H7 (cell line): ENCODE measurements at regions not wholly inside any gene's neighbourhood (a gene's known extent, or its start where the extent isn't known, plus 50 kb on each side); places are given as distances from the start of the nearest gene placed in this dataset.
"Not testable (repeated sequence)": the region's sequence is repeated elsewhere in the genome, so short reads cannot be mapped to it uniquely, and the experiment has no call there.

ENCODE experiments used
- DNase-seq: peaks from one replicate; pipeline ENCODE4 v3.0.0; 2012
- H3K27me3 ChIP-seq: 2 replicates; pipeline ENCODE4 v1.6.0; 2011; ENCODE audit warnings: mild to moderate bottlenecking, low read length; ENCODE audit not compliant: control insufficient read depth, insufficient read depth
- H3K36me3 ChIP-seq: replicated peaks from 2 replicates; pipeline ENCODE4 v1.5.1; 2011; ENCODE audit warnings: low read length; ENCODE audit not compliant: control insufficient read depth, insufficient read depth
- H3K4me3 ChIP-seq: 2 replicates; pipeline ENCODE4 v1.5.1; 2011; ENCODE audit warnings: low read depth, mild to moderate bottlenecking, control low read depth, low read length, moderate library complexity; ENCODE audit not compliant: insufficient read depth

DNA sequence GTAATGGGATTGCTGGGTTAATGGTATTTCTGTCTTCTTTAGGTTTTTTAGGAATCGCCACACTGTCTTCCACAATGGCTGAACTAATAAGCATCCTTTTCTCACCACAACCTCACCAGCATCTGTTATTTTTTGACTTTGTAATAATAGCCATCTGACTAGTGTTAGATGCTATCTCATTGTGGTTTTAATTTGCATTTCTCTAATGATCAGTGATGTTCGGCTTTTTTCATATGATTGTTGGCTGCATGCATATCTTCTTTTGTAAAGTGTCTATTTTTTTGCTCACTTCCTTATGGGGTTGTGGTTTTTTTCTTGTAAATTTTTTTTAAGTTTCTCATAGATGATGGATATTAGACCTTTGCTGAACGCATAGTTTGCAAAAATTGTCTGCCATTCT is 377.9 kb downstream of the GALC start:
- Histone ChIP-seq H3K27me3 (no peaks in the 10 kb centered on the region), H3K36me3 (no peaks in the 10 kb centered on the region), H3K4me3 (no peak overlapping the region)
- no peak for DNase-seq

DNA sequence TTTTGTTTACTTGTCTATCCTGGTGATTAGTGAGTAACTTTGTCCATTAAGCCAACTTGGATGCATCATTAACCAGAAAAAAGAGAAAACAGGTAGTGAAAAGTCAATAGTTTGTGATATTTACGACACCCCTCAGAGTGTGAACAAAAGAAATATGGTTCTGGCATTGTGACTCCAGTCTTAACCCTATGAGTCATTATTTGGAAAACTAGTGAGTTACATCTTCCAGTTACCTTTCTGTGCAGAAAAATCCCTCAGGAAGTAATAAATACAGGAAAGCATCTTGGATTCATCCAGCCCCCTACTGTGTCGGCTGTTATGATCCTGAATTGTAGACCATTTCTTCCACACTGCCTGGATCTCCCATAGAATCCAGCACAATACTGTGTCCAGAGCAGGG is 379.1 kb downstream of the GALC start:
- Histone ChIP-seq H3K36me3 (no peaks in the 10 kb centered on the region), H3K27me3 (no peaks in the 10 kb centered on the region), H3K4me3 (no peak overlapping the region)
- no peak for DNase-seq

DNA sequence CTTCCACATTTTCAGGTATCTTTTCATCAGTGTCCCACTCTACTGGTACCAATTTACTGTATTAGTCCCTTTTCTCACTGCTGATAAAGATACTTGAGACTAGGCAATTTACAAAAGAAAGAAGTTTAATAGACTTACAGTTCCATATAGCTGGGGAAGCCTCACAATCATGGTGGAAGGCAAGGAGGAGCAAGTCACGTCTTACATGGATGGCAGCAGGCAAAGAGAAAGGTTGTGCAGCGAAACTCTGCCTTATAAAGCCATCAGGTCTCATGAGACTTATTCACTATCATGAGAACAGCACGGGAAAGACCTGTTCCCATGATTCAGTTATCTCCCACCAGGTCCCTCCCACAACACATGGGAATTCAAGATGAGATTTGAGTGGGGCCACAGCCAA is 385.9 kb downstream of the GALC start:
- H3K36me3 ChIP-seq, DNase-seq, H3K27me3 ChIP-seq, H3K4me3 ChIP-seq: not testable (repeated sequence)

- no peaks in the 10 kb centered on the region for H3K27me3 ChIP-seq
- H3K36me3 ChIP-seq, result no peaks in the 10 kb centered on the region
- no peak overlapping the region for H3K4me3 ChIP-seq
- no peak for DNase-seq
These were observed 391.9 kb downstream of the GALC start for GRCh38 chr14:87601036-87601435.

GRCh38 chr14:87600240-87600639 is 392.7 kb downstream of the GALC start:
- Histone ChIP-seq H3K36me3 (no peaks in the 10 kb centered on the region), H3K27me3 (no peaks in the 10 kb centered on the region), H3K4me3 (no peak overlapping the region)
- no peak for DNase-seq

DNA sequence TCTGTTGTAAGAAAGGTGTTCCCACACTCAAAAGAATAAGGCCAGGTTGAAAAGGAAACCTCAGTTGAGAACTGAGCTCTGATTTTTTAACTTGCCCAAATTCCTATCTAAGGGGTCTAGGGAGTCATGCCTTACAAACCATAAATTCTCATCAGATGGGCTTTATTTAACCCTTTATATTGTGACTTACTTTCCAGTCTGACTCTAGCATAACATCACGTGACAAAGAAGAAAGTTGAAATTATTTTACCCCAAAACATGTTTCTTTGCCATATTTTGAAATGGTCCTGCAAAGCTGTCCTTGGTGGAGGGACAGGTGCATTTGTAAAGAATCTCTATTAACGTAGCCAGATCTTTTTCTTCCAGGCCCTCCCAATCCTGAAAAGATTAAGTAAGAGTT is 411.7 kb downstream of the GALC start:
- no peak overlapping the region for H3K4me3 ChIP-seq
- no peaks in the 10 kb centered on the region for H3K36me3 ChIP-seq
- no peaks in the 10 kb centered on the region; the same call in 1 of the 2 replicates for H3K27me3 ChIP-seq
- DNase-seq, result no peak

- H3K27me3 ChIP-seq, result no peaks in the 10 kb centered on the region; the same call in 1 of the 2 replicates
- H3K36me3 ChIP-seq, result no peaks in the 10 kb centered on the region
- DNase-seq, result no peak
- H3K4me3 ChIP-seq, result no peak overlapping the region
These were observed 413.9 kb downstream of the GALC start for GRCh38 chr14:87579036-87579435.

DNA sequence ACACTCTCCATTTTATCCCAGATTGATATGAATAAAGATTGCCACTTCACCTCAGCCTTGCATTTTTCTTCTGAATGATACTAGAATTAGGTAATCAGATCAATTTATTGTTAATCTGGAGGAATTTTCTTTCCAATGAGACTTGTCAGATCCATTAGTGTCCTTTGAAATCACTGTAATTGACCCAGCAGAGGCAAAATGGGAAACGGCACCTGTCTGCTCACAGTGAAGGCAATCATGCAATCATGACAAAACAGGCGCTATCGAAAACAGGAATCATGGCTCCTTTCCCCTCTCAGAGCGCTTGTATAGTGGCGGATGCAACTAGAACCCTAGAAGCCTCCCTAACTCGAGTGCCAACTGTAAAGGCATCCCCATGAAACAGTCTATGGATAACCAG is 417.6 kb downstream of the GALC start:
- H3K27me3 ChIP-seq, result no peaks in the 10 kb centered on the region
- no peak for DNase-seq
- H3K36me3 ChIP-seq, result no peaks in the 10 kb centered on the region
- H3K4me3 ChIP-seq, result no peak overlapping the region

- DNase-seq, result no peak
These were observed 419.4 kb downstream of the GALC start for GRCh38 chr14:87573591-87573990.

DNA sequence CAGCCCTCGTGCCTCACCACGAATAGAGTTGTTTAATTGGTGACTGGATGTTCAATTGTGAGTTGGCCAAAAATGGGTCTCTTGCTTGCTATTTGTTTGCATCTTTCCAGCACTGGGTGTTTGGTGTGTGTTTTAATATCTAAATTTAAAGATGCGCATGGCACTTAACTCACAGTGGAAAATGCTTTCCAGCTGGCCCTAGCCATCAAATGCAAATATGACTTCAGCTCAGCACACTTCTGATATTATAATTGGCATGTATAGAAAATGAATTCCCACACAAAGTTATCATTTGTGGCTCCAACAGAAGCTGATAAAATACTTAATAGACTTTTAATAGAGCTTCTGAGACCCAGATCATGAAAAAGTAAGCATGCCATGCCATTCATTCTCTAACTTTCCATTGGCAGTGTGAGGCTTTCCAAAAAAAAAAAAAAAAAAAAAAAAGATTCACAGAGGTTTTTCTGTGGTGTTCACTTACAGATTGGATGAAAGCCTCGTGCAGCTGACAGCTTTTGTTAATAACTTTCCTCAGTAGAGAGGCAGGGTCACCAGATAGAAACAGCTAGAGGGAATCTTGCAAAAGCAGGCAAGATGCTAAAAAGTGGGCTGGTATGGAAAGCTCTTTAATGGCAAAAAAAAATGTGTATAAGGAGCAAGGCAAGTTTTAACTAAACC is 425.2 kb downstream of the GALC start:
- Histone ChIP-seq H3K36me3 (no peaks in the 10 kb centered on the region), H3K4me3 (no peak overlapping the region), H3K27me3 (no peaks in the 10 kb centered on the region)
- no peak for DNase-seq

More at GRCh38 chr14:87573591-87573990, 419.4 kb downstream of the GALC start:
- no peak overlapping the region for H3K4me3 ChIP-seq
- no peaks in the 10 kb centered on the region for H3K27me3 ChIP-seq
- no peaks in the 10 kb centered on the region for H3K36me3 ChIP-seq

GRCh38 chr14:87566991-87567390 is 426.0 kb downstream of the GALC start:
- DNase-seq, result no peak
- Histone ChIP-seq H3K4me3 (no peak overlapping the region), H3K27me3 (no peaks in the 10 kb centered on the region), H3K36me3 (no peaks in the 10 kb centered on the region)

- no peak for DNase-seq
- H3K36me3 ChIP-seq, result no peaks in the 10 kb centered on the region
- no peak overlapping the region for H3K4me3 ChIP-seq
- no peaks in the 10 kb centered on the region for H3K27me3 ChIP-seq
These were observed 445.4 kb downstream of the GALC start for GRCh38 chr14:87547536-87547935.

GRCh38 chr14:87542288-87542687 is 450.7 kb downstream of the GALC start:
- no peaks in the 10 kb centered on the region for H3K36me3 ChIP-seq
- no peaks in the 10 kb centered on the region for H3K27me3 ChIP-seq
- DNase-seq, result no peak
- no peak overlapping the region for H3K4me3 ChIP-seq

DNA sequence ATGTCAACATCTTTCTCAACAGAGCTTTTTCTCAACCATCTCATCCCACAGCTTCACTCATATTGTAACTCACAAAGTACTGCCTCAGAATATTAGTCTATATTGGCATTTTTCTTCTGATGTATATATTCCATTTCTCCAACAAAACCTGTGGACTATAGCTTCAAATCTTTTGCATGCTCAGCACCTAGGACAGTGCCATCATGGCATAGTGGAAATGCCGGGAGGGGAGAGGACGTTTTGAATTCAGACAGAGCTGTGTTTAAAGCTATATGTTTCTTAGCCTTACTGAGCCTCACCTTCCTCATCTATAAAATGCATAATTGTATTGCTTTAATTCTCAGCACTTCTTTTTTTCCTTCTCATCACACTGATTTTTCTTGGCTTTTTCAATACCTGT is 452.6 kb downstream of the GALC start:
- no peaks in the 10 kb centered on the region for H3K27me3 ChIP-seq
- H3K36me3 ChIP-seq, result no peaks in the 10 kb centered on the region
- DNase-seq, result no peak
- H3K4me3 ChIP-seq, result no peak overlapping the region

DNA sequence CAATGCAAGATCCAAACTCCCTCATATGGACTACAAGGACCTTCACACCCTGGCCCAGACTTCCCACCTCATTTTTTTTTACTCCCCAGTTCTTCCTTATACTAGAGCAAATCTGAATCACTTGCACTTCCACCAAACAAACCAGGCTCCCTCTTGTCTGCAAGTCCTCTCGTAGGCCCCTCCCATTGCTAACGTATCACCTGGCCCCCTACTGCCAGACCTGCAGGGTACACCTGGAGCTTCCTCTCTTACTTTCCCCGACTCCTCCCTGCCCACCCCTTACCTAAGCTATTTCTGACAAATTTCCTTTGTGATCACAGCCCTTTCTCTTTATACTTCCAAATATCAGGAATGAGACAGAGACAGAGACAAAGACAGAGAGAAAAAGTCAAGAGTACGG is 463.9 kb downstream of the GALC start:
- peak; percentile 17 for DNase-seq
- Histone ChIP-seq H3K27me3 (no peaks in the 10 kb centered on the region), H3K36me3 (no peaks in the 10 kb centered on the region), H3K4me3 (no peak overlapping the region)

DNA sequence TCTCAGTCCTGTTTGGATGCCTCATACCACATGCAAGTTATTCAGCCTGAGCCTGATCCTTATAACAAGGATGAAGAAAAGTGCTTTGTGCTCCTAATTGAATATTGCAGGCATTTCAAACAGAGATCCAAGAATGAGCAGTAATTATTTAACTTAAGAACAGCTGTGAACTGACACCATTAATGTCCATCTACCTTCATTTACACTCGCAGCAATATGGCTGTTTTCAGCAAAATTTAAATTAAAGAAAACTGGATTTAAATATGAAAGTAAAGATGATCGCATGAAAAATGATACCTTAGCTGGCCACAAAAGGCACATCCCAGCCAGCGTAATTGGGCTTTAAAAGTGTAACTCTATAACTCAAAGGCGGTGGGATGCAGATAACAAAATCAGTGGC is 466.3 kb downstream of the GALC start:
- Histone ChIP-seq H3K4me3 (no peak overlapping the region), H3K27me3 (no peaks in the 10 kb centered on the region), H3K36me3 (no peaks in the 10 kb centered on the region)
- DNase-seq, result no peak
